HL-60 (cell line): ENCODE measurements at regions not wholly inside any gene's neighbourhood (a gene's known extent, or its start where the extent isn't known, plus 50 kb on each side); places are given as distances from the start of the nearest gene placed in this dataset.
"Not testable (repeated sequence)": the region's sequence is repeated elsewhere in the genome, so short reads cannot be mapped to it uniquely, and the experiment has no call there.

Source experiments
- DNase-seq, 2 experiments: peaks; one replicate each; pipeline ENCODE4 v3.0.0-alpha.2; 2010 to 2020; ENCODE audit warnings: low read depth in 1 of 2, low spot score in 1 of 2
- H3K27ac ChIP-seq: fragments of 250-450 bp; sonication (Bioruptor Pico); replicated peaks from 2 replicates; pipeline ENCODE4 v1.5.1; 2020; ENCODE audit warnings: mild to moderate bottlenecking, moderate library complexity
- H3K27me3 ChIP-seq: fragments of 250-450 bp; sonication (Bioruptor Pico); 2 replicates; pipeline ENCODE4 v1.5.1; 2021; ENCODE audit warnings: mild to moderate bottlenecking, moderate library complexity; ENCODE audit not compliant: insufficient read depth, poor library complexity, severe bottlenecking
- H3K4me3 ChIP-seq: replicated peaks from 2 replicates; pipeline ENCODE4 v1.5.1; 2011; ENCODE audit warnings: mild to moderate bottlenecking, control low read depth, low read length; ENCODE audit not compliant: insufficient read depth
- CTCF ChIP-seq: IDR thresholded peaks from one replicate; pipeline ENCODE4 v1.5.1; 2011; ENCODE audit warnings: low read length, control low read depth, inconsistent platforms; ENCODE audit not compliant: insufficient read depth
- GABPA ChIP-seq: IDR thresholded peaks from 2 replicates; pipeline ENCODE4 v1.6.1; 2012; ENCODE audit warnings: low read depth
- POLR2AphosphoS5 ChIP-seq: IDR thresholded peaks from 2 replicates; pipeline ENCODE4 v1.6.1; 2012; ENCODE audit warnings: low read depth
- REST ChIP-seq: IDR thresholded peaks from 2 replicates; pipeline ENCODE4 v1.6.1; 2012; ENCODE audit warnings: low read depth; ENCODE audit not compliant: insufficient replicate concordance
- SPI1 ChIP-seq: IDR thresholded peaks from 2 replicates; pipeline ENCODE4 v1.6.1; 2012; ENCODE audit warnings: low read depth, mild to moderate bottlenecking, borderline replicate concordance

- TF ChIP-seq CTCF (no peak), REST (no peak), SPI1 (no peak), GABPA (no peak), POLR2AphosphoS5 (no peak)
- H3K27me3 ChIP-seq: no peaks in the 10 kb centered on the region
- DNase-seq: no peak
- H3K4me3 ChIP-seq: no peak overlapping the region
- H3K27ac ChIP-seq: no peak overlapping the region
These were observed 1354.6 kb downstream of the HACE1 start for GRCh38 chr6:103505155-103505518.

- Histone ChIP-seq H3K27me3 (no peaks in the 10 kb centered on the region), H3K4me3 (no peak overlapping the region), H3K27ac (no peak overlapping the region)
- DNase-seq: no peak
- TF ChIP-seq CTCF (no peak), REST (no peak), POLR2AphosphoS5 (no peak), SPI1 (no peak), GABPA (no peak)
These were observed 1355.1 kb downstream of the HACE1 start for GRCh38 chr6:103504501-103505154.

- not testable (repeated sequence) for H3K27ac ChIP-seq, H3K27me3 ChIP-seq, H3K4me3 ChIP-seq, DNase-seq
These were observed 1363.1 kb downstream of the HACE1 start for GRCh38 chr6:103496588-103496987.

- TF ChIP-seq REST (no peak), POLR2AphosphoS5 (no peak), SPI1 (no peak), CTCF (no peak), GABPA (no peak)
- no peak overlapping the region for H3K4me3 ChIP-seq
- H3K27me3 ChIP-seq: no peaks in the 10 kb centered on the region
- no peak overlapping the region for H3K27ac ChIP-seq
- DNase-seq: no peak
These were observed 1403.1 kb downstream of the HACE1 start for GRCh38 chr6:103456652-103457051.
